H1 (cell line): ENCODE measurements at regions not wholly inside any gene's neighbourhood (a gene's known extent, or its start where the extent isn't known, plus 50 kb on each side); places are given as distances from the start of the nearest gene placed in this dataset.

ENCODE experiments used
- CHD2 ChIP-seq: IDR thresholded peaks from 2 replicates; pipeline ENCODE4 v1.6.1; 2012; ENCODE audit warnings: low read length, improper control_type of control experiment
- EGR1 ChIP-seq: IDR thresholded peaks from 2 replicates; pipeline ENCODE4 v1.6.1; 2011; ENCODE audit warnings: low read depth, low read length, borderline replicate concordance
- EP300 ChIP-seq, 2 experiments: IDR thresholded peaks; 1 replicate in 1 of 2; 2 replicates in 1 of 2; pipeline ENCODE4 v1.6.1; 2011 to 2012; ENCODE audit warnings: low read depth in 2 of 2, low read length in 2 of 2, mild to moderate bottlenecking in 2 of 2, borderline replicate concordance in 1 of 2, inconsistent platforms in 1 of 2, moderate library complexity in 1 of 2
- GTF2F1 ChIP-seq: IDR thresholded peaks from 2 replicates; pipeline ENCODE4 v1.6.1; 2012; ENCODE audit warnings: low read depth, low read length, improper control_type of control experiment, borderline replicate concordance
- POLR2AphosphoS5 ChIP-seq: IDR thresholded peaks from 2 replicates; pipeline ENCODE4 v1.6.1; 2011; ENCODE audit warnings: low read depth, low read length
- RAD21 ChIP-seq, 2 experiments: IDR thresholded peaks in 1 of 2; conservative IDR thresholded peaks in 1 of 2; 2 replicates each; pipeline ENCODE4 v1.6.1; 2011; ENCODE audit warnings: low read depth in 2 of 2, low read length in 2 of 2, improper control_type of control experiment in 1 of 2, inconsistent platforms in 1 of 2, mild to moderate bottlenecking in 1 of 2, moderate library complexity in 1 of 2
- RFX5 ChIP-seq: IDR thresholded peaks from 2 replicates; pipeline ENCODE4 v1.6.1; 2011; ENCODE audit warnings: low read depth, low read length, improper control_type of control experiment, borderline replicate concordance
- RNF2 ChIP-seq: fragments of 200-900, 300-1000 bp; sonication (generic); IDR thresholded peaks from 2 replicates; pipeline ENCODE4 v1.7.1; 2016; ENCODE audit warnings: borderline replicate concordance, low read depth, mild to moderate bottlenecking, antibody characterized with exemption, low read length; ENCODE audit not compliant: poor library complexity, severe bottlenecking; ENCODE audit errors: missing control alignments
- SIN3A ChIP-seq, 2 experiments: IDR thresholded peaks in 1 of 2; conservative IDR thresholded peaks in 1 of 2; 2 replicates each; pipeline ENCODE4 v1.6.1; 2011 to 2012; ENCODE audit warnings: low read length in 2 of 2, improper control_type of control experiment in 1 of 2, low read depth in 1 of 2, mild to moderate bottlenecking in 1 of 2
- SP1 ChIP-seq: IDR thresholded peaks from 2 replicates; pipeline ENCODE4 v1.6.1; 2011; ENCODE audit warnings: low read depth, low read length
- TF ChIP-seq, protein P1 (sequence below): IDR thresholded peaks from 2 replicates; pipeline ENCODE4 v1.6.1; 2011; ENCODE audit warnings: low read depth, mild to moderate bottlenecking, low read length; ENCODE audit not compliant: insufficient read depth
- TF ChIP-seq, protein P2 (sequence below), 3 experiments: IDR thresholded peaks; 1 replicate in 2 of 3; 2 replicates in 1 of 3; pipeline versions ENCODE4 v1.5.1 to v1.6.1; 2011; ENCODE audit warnings: low read length in 3 of 3, mild to moderate bottlenecking in 3 of 3, inconsistent platforms in 2 of 3, low read depth in 1 of 3, moderate library complexity in 1 of 3; ENCODE audit not compliant: insufficient read depth in 1 of 3; ENCODE audit errors: control extremely low read depth in 1 of 3

DNA sequence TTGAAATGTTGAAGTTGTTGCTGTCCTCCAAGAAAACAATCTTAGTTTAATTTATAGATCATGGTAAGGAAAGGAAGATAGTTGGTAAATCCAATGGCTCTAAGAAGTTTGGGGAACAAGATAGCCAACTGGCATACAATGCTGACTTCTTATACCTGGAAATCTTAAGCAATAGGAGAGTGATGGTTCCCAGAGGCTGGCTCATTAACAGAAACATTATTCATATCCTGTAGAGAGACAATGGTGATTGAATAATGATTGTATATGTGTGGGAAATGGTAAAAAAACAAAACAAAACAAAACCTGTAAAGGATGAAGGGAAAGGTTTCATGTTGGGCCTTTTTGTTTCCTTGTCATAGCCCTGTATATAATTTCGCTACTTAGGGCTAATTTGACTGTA, 174.9 kb upstream of the CTSO start:
- TF ChIP-seq, protein P1, sequence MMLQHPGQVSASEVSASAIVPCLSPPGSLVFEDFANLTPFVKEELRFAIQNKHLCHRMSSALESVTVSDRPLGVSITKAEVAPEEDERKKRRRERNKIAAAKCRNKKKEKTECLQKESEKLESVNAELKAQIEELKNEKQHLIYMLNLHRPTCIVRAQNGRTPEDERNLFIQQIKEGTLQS, result no peak
- TF ChIP-seq, protein P2, sequence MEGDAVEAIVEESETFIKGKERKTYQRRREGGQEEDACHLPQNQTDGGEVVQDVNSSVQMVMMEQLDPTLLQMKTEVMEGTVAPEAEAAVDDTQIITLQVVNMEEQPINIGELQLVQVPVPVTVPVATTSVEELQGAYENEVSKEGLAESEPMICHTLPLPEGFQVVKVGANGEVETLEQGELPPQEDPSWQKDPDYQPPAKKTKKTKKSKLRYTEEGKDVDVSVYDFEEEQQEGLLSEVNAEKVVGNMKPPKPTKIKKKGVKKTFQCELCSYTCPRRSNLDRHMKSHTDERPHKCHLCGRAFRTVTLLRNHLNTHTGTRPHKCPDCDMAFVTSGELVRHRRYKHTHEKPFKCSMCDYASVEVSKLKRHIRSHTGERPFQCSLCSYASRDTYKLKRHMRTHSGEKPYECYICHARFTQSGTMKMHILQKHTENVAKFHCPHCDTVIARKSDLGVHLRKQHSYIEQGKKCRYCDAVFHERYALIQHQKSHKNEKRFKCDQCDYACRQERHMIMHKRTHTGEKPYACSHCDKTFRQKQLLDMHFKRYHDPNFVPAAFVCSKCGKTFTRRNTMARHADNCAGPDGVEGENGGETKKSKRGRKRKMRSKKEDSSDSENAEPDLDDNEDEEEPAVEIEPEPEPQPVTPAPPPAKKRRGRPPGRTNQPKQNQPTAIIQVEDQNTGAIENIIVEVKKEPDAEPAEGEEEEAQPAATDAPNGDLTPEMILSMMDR (IDR thresholded peaks at IDR 0.05; ENCODE audit: control extremely low read depth in 1 of 3, insufficient read depth in 1 of 3, low read depth in 1 of 3, low read length in 3 of 3), result no peak
- TF ChIP-seq RAD21 (IDR thresholded peaks at IDR 0.05 in 1 of 2, conservative IDR thresholded peaks at IDR 0.05 in 1 of 2; ENCODE audit: low read depth in 2 of 2, low read length in 2 of 2) (no peak), SIN3A (conservative IDR thresholded peaks at IDR 0.05 in 1 of 2, IDR thresholded peaks at IDR 0.05 in 1 of 2; ENCODE audit: low read depth in 1 of 2, low read length in 2 of 2) (no peak), RNF2 (no peak), GTF2F1 (no peak), RFX5 (no peak), SP1 (no peak), EP300 (IDR thresholded peaks at IDR 0.05; ENCODE audit: borderline replicate concordance in 1 of 2, low read depth in 2 of 2, low read length in 2 of 2) (no peak), CHD2 (no peak), POLR2AphosphoS5 (no peak), EGR1 (no peak)
